ENCODE measurements at regions not wholly inside any gene's neighbourhood (a gene's known extent, or its start where the extent isn't known, plus 50 kb on each side); places are given as distances from the start of the nearest gene placed in this dataset.
A peak's percentile ranks its signal among the peaks of the same experiment; 100 is the strongest.
"Not testable (repeated sequence)": the region's sequence is repeated elsewhere in the genome, so short reads cannot be mapped to it uniquely, and the experiment has no call there.

DNA sequence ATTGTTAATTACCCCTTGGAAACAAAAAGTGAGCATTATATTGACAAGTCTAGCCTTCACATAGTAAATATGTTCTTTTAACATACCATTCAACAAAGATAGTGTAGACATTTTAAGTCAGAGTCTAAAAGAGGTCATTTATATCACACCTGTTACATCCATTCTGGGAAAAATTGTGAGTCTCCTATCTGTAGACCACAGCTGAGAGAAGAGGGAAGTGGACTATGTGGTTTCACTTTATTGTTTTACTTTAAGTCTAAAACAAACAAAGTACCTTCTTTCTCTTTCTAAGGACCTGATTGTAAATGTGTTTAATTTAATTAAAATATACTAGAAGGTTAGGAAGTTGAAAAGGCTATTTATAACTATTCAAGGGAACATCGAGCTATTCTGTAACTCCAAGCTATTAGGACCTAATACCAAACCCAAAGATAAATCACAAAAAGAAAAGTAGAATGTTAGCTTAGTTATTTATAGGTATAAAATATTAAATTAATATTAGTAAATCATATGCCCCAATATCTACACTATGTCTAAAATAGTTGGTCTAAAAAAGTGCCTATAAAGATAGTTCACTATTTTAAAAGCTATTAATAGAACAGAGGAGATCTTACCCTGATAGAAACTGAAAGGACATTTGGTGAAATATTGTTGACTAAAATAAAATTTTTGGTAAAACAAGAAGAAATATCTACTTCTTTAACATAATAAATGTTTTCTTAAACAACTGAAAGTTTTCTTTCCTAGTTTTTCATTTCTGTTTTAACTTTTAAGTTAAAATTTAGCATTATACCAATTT is 134.9 kb downstream of the TMEM167A start:
- Histone ChIP-seq H3K79me2 (ENCODE audit: insufficient read depth, low read length) (no peaks in the 10 kb centered on the region), H3K9me3 (ENCODE audit: insufficient read depth, low read length, severe bottlenecking) (peaks cover 3% of the 10 kb centered on the region), H3K27ac (ENCODE audit: low read length) (peak overlapping the region; percentile 23), H2AFZ (ENCODE audit: low read depth, low read length) (no peak overlapping the region), H3K27me3 (ENCODE audit: insufficient read depth, low read length, poor library complexity) (no peaks in the 10 kb centered on the region), H3K9ac (ENCODE audit: low read depth, low read length) (no peak overlapping the region), H4K20me1 (ENCODE audit: insufficient read depth, low read length) (no peaks in the 10 kb centered on the region), H3K4me1 (ENCODE audit: insufficient read depth, low read length) (peaks cover 32% of the 10 kb centered on the region), H3K36me3 (ENCODE audit: insufficient read depth, low read length) (no peaks in the 10 kb centered on the region), H3K4me3 (ENCODE audit: low read depth in 1 of 2, low read length in 2 of 2) (no peak overlapping the region), H3K4me2 (ENCODE audit: insufficient read depth, low read length) (peak overlapping the region; percentile 29; the same call in 1 of the 2 replicates)
- TF ChIP-seq EZH2 (IDR thresholded peaks at IDR 0.05; ENCODE audit: borderline replicate concordance, low read depth, low read length, severe bottlenecking): no peak
- TF ChIP-seq, protein P1, sequence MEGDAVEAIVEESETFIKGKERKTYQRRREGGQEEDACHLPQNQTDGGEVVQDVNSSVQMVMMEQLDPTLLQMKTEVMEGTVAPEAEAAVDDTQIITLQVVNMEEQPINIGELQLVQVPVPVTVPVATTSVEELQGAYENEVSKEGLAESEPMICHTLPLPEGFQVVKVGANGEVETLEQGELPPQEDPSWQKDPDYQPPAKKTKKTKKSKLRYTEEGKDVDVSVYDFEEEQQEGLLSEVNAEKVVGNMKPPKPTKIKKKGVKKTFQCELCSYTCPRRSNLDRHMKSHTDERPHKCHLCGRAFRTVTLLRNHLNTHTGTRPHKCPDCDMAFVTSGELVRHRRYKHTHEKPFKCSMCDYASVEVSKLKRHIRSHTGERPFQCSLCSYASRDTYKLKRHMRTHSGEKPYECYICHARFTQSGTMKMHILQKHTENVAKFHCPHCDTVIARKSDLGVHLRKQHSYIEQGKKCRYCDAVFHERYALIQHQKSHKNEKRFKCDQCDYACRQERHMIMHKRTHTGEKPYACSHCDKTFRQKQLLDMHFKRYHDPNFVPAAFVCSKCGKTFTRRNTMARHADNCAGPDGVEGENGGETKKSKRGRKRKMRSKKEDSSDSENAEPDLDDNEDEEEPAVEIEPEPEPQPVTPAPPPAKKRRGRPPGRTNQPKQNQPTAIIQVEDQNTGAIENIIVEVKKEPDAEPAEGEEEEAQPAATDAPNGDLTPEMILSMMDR (IDR thresholded peaks at IDR 0.05; ENCODE audit: borderline replicate concordance, extremely low read depth, low read length, poor library complexity, severe bottlenecking): no peak
- ATAC-seq (ENCODE audit: insufficient read depth, low read depth) (peak; percentile 97), DNase-seq (no peak)

DNA sequence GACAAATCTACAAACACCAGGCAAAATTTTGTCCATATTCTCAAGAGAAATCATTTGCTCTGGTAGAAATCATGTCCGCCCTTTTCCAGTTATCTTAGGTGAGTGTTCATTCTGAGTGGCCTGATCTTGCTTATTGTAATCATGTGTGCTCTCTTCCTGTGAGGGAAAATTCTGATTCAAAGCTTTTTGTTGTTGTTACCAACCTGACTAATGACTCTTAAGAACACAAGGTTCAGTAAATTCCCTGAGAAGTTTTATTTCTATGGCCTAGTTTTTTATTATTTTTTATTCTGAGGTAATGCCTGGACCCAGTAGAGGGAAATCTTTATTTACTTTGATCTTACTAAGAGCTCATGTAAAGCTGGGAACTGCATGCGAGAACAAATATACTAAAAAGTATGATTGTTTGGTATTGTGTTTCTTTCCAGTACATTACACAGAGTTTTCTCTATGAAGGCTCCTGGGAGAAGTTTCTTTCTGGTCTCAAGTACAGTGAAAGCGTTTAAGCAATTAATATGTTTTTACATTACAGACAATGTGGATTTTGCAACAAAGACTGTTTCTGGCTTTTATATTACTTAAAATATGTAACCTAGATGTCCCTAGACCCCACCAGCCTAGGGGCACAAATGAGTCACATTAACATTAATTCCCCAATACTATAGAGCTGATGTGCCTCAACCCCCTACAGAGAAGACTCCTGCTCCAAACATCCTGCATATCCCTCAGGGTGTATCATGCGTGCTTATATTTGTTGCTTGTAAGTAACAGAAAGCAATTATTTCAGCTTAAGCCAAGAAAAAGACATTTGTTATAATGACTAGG is 138.1 kb downstream of the TMEM167A start:
- DNase-seq: no peak
- Histone ChIP-seq H3K4me2 (ENCODE audit: insufficient read depth, low read length) (no peak overlapping the region), H3K27me3 (ENCODE audit: insufficient read depth, low read length, poor library complexity) (no peaks in the 10 kb centered on the region), H3K36me3 (ENCODE audit: insufficient read depth, low read length) (no peaks in the 10 kb centered on the region), H2AFZ (ENCODE audit: low read depth, low read length) (peak overlapping the region; percentile 43; the same call in 1 of the 2 replicates), H3K9me3 (ENCODE audit: insufficient read depth, low read length, severe bottlenecking) (peaks cover 3% of the 10 kb centered on the region), H3K4me3 (ENCODE audit: low read depth in 1 of 2, low read length in 2 of 2) (no peak overlapping the region), H3K79me2 (ENCODE audit: insufficient read depth, low read length) (no peaks in the 10 kb centered on the region), H3K27ac (ENCODE audit: low read length) (no peak overlapping the region), H3K9ac (ENCODE audit: low read depth, low read length) (no peak overlapping the region), H4K20me1 (ENCODE audit: insufficient read depth, low read length) (no peaks in the 10 kb centered on the region), H3K4me1 (ENCODE audit: insufficient read depth, low read length) (peaks cover 32% of the 10 kb centered on the region)
- no peak for ATAC-seq (ENCODE audit: insufficient read depth, low read depth)
- TF ChIP-seq EZH2 (IDR thresholded peaks at IDR 0.05; ENCODE audit: borderline replicate concordance, low read depth, low read length, severe bottlenecking): no peak
- TF ChIP-seq, protein P1 (IDR thresholded peaks at IDR 0.05; ENCODE audit: borderline replicate concordance, extremely low read depth, low read length, poor library complexity, severe bottlenecking): no peak

DNA sequence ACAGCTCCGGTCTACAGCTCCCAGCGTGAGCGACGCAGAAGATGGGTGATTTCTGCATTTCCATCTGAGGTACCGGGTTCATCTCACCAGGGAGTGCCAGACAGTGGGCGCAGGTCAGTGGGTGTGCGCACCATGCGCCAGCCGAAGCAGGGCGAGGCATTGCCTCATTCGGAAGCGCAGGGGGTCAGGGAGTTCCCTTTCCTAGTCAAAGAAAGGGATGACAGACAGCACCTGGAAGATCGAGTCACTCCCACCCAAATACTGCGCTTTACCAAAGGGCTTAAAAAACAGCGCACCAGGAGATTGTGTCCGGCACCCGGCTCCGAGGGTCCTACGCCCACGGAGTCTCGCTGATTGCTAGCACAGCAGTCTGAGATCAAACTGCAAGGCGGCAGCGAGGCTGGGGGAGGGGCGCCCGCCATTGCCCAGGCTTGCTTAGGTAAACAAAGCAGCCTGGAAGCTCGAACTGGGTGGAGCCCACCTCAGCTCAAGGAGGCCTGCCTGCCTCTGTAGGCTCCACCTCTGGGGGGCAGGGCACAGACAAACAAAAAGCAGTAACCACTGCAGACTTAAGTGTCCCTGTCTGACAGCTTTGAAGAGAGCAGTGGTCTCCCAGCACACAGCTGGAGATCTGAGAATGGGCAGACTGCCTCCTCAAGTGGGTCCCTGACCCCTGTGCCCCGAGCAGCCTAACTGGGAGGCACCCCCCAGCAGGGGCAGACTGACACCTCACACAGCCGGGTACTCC is 144.5 kb downstream of the TMEM167A start:
- H4K20me1 ChIP-seq (ENCODE audit: insufficient read depth, low read length); DNase-seq; H3K9me3 ChIP-seq (ENCODE audit: insufficient read depth, low read length, severe bottlenecking); H3K27ac ChIP-seq (ENCODE audit: low read length); ATAC-seq (ENCODE audit: insufficient read depth, low read depth); H3K79me2 ChIP-seq (ENCODE audit: insufficient read depth, low read length); H3K36me3 ChIP-seq (ENCODE audit: insufficient read depth, low read length); H2AFZ ChIP-seq (ENCODE audit: low read depth, low read length); H3K27me3 ChIP-seq (ENCODE audit: insufficient read depth, low read length, poor library complexity); H3K9ac ChIP-seq (ENCODE audit: low read depth, low read length); H3K4me3 ChIP-seq (ENCODE audit: low read depth in 1 of 2, low read length in 2 of 2); H3K4me1 ChIP-seq (ENCODE audit: insufficient read depth, low read length); H3K4me2 ChIP-seq (ENCODE audit: insufficient read depth, low read length): not testable (repeated sequence)

Data from DND-41 (cell line).